ENCODE measurements at regions not wholly inside any gene's neighbourhood (a gene's known extent, or its start where the extent isn't known, plus 50 kb on each side); places are given as distances from the start of the nearest gene placed in this dataset.

DNA sequence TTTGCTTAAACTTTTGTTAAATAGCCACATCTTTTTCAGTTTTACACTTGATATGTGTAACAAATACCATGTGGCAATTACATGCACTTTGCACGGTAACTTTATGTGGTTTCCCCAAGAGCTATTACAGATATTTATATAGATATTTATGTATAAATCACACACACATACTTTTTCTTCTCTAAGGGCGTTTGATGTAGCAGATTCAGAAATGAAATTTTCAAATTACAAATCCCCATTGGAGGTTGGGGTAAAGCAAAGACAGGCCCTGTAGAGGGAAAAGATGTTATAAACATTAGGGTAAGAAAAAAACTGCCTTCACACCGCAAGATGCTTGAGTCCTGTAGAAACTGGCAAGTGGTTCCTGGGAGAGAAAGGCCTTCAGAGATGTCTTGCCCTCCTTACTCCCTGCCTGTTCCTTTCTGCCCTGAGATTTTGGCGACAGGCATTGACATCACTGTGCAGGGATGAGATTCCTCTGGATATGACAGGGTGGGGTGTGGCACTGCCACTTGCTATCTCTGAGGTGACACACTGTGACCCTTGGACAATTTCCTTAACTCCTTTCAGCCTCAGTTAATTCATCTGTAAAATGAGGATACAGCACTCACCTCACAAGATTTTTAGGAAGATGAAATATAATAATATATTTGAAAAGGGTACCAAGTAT is 177.9 kb upstream of the TUT7 start:
- no peak for TF ChIP-seq POLR2AphosphoS5 (IDR thresholded peaks at IDR 0.05)
- TF ChIP-seq, protein P1, sequence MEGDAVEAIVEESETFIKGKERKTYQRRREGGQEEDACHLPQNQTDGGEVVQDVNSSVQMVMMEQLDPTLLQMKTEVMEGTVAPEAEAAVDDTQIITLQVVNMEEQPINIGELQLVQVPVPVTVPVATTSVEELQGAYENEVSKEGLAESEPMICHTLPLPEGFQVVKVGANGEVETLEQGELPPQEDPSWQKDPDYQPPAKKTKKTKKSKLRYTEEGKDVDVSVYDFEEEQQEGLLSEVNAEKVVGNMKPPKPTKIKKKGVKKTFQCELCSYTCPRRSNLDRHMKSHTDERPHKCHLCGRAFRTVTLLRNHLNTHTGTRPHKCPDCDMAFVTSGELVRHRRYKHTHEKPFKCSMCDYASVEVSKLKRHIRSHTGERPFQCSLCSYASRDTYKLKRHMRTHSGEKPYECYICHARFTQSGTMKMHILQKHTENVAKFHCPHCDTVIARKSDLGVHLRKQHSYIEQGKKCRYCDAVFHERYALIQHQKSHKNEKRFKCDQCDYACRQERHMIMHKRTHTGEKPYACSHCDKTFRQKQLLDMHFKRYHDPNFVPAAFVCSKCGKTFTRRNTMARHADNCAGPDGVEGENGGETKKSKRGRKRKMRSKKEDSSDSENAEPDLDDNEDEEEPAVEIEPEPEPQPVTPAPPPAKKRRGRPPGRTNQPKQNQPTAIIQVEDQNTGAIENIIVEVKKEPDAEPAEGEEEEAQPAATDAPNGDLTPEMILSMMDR (IDR thresholded peaks at IDR 0.05) = no peak

Data from esophagus muscularis mucosa (tissue), 3 donors.